IMR-90 (cell line): ENCODE measurements at regions not wholly inside any gene's neighbourhood (a gene's known extent, or its start where the extent isn't known, plus 50 kb on each side); places are given as distances from the start of the nearest gene placed in this dataset.

ENCODE experiments used
- ATAC-seq: fragments of 200-7000 bp; cut with Tn5 transposase; 2 replicates; pipeline ENCODE4 v1.9.1; 2020; ENCODE audit warnings: low read depth, mild to moderate bottlenecking, moderate library complexity
- BruUV-seq: library from RNA; stranded (reverse); fragments of 400-500 nt; replicated peaks from 2 replicates; lab custom pipeline; 2021; lab: Mats Ljungman, UMichigan
- CTCF ChIA-PET: fragments of 300-600 bp; formaldehyde crosslinking; extraction: SDS; loops from one replicate; lab custom pipeline; 2021; ENCODE audit warnings: antibody characterized with exemption; lab: Yijun Ruan, JAX
- POLR2A ChIA-PET: fragments of 300-600 bp; sonication (Branson Sonifier 250); formaldehyde crosslinking; loops from one replicate; lab custom pipeline; 2022; ENCODE audit warnings: antibody characterized with exemption; ENCODE audit not compliant: unreplicated experiment; lab: Charles Lee
- DNase-seq: peaks from one replicate; pipeline ENCODE4 v3.0.0; 2013
- H2AFZ ChIP-seq: replicated peaks from 2 replicates; pipeline ENCODE3; 2013; ENCODE audit warnings: low read length, mild to moderate bottlenecking; ENCODE audit not compliant: poor library complexity
- H2AK5ac ChIP-seq: 2 replicates; pipeline ENCODE4 v1.6.1; 2013; ENCODE audit warnings: low read depth, low read length, inconsistent platforms
- H2AK9ac ChIP-seq: replicated peaks from 2 replicates; pipeline ENCODE3; 2013; ENCODE audit warnings: mild to moderate bottlenecking, low read depth, low read length, moderate library complexity; ENCODE audit not compliant: poor library complexity
- H2BK120ac ChIP-seq: 2 replicates; pipeline ENCODE4 v1.6.1; 2013; ENCODE audit warnings: low read depth, low read length, inconsistent platforms
- H2BK15ac ChIP-seq: 3 replicates; pipeline ENCODE4 v1.6.1; 2013; ENCODE audit warnings: low read depth, low read length, inconsistent platforms
- H2BK20ac ChIP-seq: 2 replicates; pipeline ENCODE4 v1.6.1; 2013; ENCODE audit warnings: low read depth, mild to moderate bottlenecking, inconsistent platforms, low read length, moderate library complexity
- H2BK5ac ChIP-seq: 2 replicates; pipeline ENCODE4 v1.6.1; 2013; ENCODE audit warnings: mild to moderate bottlenecking, low read depth, low read length, inconsistent platforms; ENCODE audit not compliant: poor library complexity, severe bottlenecking
- H3K14ac ChIP-seq: replicated peaks from 2 replicates; pipeline ENCODE4 v1.6.1; 2013; ENCODE audit warnings: low read depth, low read length, inconsistent platforms
- H3K18ac ChIP-seq: 2 replicates; pipeline ENCODE4 v1.6.1; 2013; ENCODE audit warnings: low read depth, low read length, control low read depth
- H3K23ac ChIP-seq: 2 replicates; pipeline ENCODE4 v1.6.1; 2013; ENCODE audit warnings: low read depth, low read length, inconsistent platforms
- H3K27ac ChIP-seq: 2 replicates; pipeline ENCODE4 v1.5.1; 2013; ENCODE audit warnings: mild to moderate bottlenecking, control low read depth, low read length; ENCODE audit not compliant: insufficient read depth
- H3K27me3 ChIP-seq: 2 replicates; pipeline ENCODE4 v1.6.1; 2013; ENCODE audit warnings: low read length; ENCODE audit not compliant: control insufficient read depth, insufficient read depth
- H3K36me3 ChIP-seq: 2 replicates; pipeline ENCODE4 v1.6.1; 2013; ENCODE audit warnings: low read length, mixed read lengths; ENCODE audit not compliant: control insufficient read depth, insufficient read depth
- H3K4ac ChIP-seq: 2 replicates; pipeline ENCODE4 v1.6.1; 2013; ENCODE audit warnings: low read depth, low read length, inconsistent platforms
- H3K4me1 ChIP-seq: 2 replicates; pipeline ENCODE4 v1.6.1; 2013; ENCODE audit warnings: low read length, mixed read lengths; ENCODE audit not compliant: control insufficient read depth, insufficient read depth
- H3K4me2 ChIP-seq: 2 replicates; pipeline ENCODE4 v1.6.1; 2013; ENCODE audit warnings: low read depth, mild to moderate bottlenecking, control low read depth, low read length, moderate library complexity
- H3K4me3 ChIP-seq: 2 replicates; pipeline ENCODE4 v1.5.1; 2013; ENCODE audit warnings: low read depth, mild to moderate bottlenecking, control low read depth, low read length, moderate library complexity; ENCODE audit not compliant: insufficient read depth
- H3K56ac ChIP-seq: 2 replicates; pipeline ENCODE4 v1.6.1; 2013; ENCODE audit warnings: low read length, inconsistent platforms; ENCODE audit not compliant: insufficient read depth; ENCODE audit errors: extremely low read depth
- H3K79me1 ChIP-seq, 2 experiments: 2 replicates each; pipeline ENCODE4 v1.6.1; 2013; ENCODE audit warnings: low read length in 2 of 2, inconsistent platforms in 1 of 2, low read depth in 1 of 2
- H3K9ac ChIP-seq: 2 replicates; pipeline ENCODE4 v1.6.1; 2013; ENCODE audit warnings: low read depth, low read length, control low read depth
- H3K9me1 ChIP-seq: 2 replicates; pipeline ENCODE4 v1.6.1; 2013; ENCODE audit warnings: low read length, inconsistent platforms; ENCODE audit not compliant: insufficient read depth
- H3K9me3 ChIP-seq: 2 replicates; pipeline ENCODE4 v1.6.1; 2013; ENCODE audit warnings: low read length; ENCODE audit not compliant: control insufficient read depth, insufficient read depth
- H4K20me1 ChIP-seq: 2 replicates; pipeline ENCODE4 v1.6.1; 2013; ENCODE audit warnings: low read length, inconsistent platforms; ENCODE audit not compliant: insufficient read depth
- H4K5ac ChIP-seq: 2 replicates; pipeline ENCODE4 v1.6.1; 2013; ENCODE audit warnings: mild to moderate bottlenecking, low read depth, low read length, control low read depth
- H4K8ac ChIP-seq, 2 experiments: 2 replicates each; pipeline ENCODE4 v1.6.1; 2013; ENCODE audit warnings: low read depth in 2 of 2, low read length in 2 of 2, control low read depth in 1 of 2, inconsistent platforms in 1 of 2
- H4K91ac ChIP-seq: 2 replicates; pipeline ENCODE4 v1.6.1; 2013; ENCODE audit warnings: low read depth, low read length, inconsistent platforms; ENCODE audit not compliant: insufficient read depth
- CHD1 ChIP-seq: IDR thresholded peaks from 2 replicates; pipeline ENCODE4 v1.6.1; 2012; ENCODE audit warnings: low read depth, low read length, improper control_type of control experiment
- MXI1 ChIP-seq: IDR thresholded peaks from 2 replicates; pipeline ENCODE4 v1.6.1; 2012; ENCODE audit warnings: low read depth, mild to moderate bottlenecking, low read length, moderate library complexity, borderline replicate concordance
- WGBS, 2 experiments: methylation state at CpG; one replicate each; pipeline versions ENCODE4 v1.1.5 to v1.1.7; 2013; ENCODE audit warnings: missing lambda C conversion rate in 2 of 2; ENCODE audit not compliant: insufficient read length in 1 of 2; ENCODE audit errors: extremely low coverage in 2 of 2; 5-methylcytosine and 5-hydroxymethylcytosine counted together
- dilution Hi-C: fragments of 300-500 bp; cut with HindIII; formaldehyde crosslinking; loops from one replicate; pipeline ENCODE4 v1.14.3; 2018; ENCODE audit warnings: low sequenced_read_pairs; ENCODE audit not compliant: unreplicated experiment
- in situ Hi-C: fragments of 300-500 bp; cut with MboI; formaldehyde crosslinking; loops from 3 replicates; pipeline ENCODE4 v1.14.3; 2019; ENCODE audit warnings: low sequenced_read_pairs, inconsistent platforms, mixed read lengths
- intact Hi-C: fragments of 100-400 bp; cut with micrococcal nuclease; formaldehyde crosslinking; loops from 2 replicates; pipeline ENCODE4 v1.10.0; 2022
- TF ChIP-seq, protein P1 (sequence below): fragments of 150-350 bp; IDR thresholded peaks from 2 replicates; pipeline ENCODE4 v1.6.1; 2016; ENCODE audit warnings: low read depth, mild to moderate bottlenecking, low read length, moderate library complexity, borderline replicate concordance

DNA sequence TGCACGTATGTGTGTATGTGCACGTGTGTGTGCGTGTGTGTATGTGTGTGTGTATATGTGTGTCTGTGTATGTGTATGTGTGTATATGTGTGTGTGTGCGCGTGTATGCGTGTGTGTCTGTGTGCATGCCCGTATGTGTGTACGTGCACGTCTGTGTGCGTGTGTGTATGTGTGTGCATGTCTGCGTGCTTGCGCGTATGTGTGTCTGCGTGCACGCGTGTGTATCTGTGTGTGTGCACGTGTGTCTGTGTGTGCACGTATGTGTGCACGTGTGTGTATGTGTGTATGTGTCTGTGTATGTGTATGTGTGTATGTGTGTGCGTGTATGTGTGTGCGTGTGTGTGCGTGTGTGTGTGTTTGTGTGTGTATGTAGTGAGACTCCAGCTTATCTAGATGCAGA lies 97.5 kb upstream of the SPATS2L start:
- H3K36me3 ChIP-seq = no peaks in the 10 kb centered on the region
- ChIA-PET POLR2A (no interaction called here), CTCF (no interaction called here)
- no peak overlapping the region for H2BK20ac ChIP-seq
- no peak overlapping the region for H2BK15ac ChIP-seq
- no peak overlapping the region for H2BK5ac ChIP-seq
- no peaks in the 10 kb centered on the region for H3K4me1 ChIP-seq
- H3K56ac ChIP-seq = no peak overlapping the region
- no peak overlapping the region for H2AK9ac ChIP-seq
- 89% methylated on average over 21 of the region's 22 CpGs; no CpG with 5 or more reads in 1 of the 2 experiments for WGBS, 2 experiments
- intact Hi-C loops = no loop called here
- no peaks in the 10 kb centered on the region; the same call in 1 of the 2 replicates for H3K9me1 ChIP-seq
- no peaks in the 10 kb centered on the region for H3K79me1 ChIP-seq
- in situ Hi-C loops = no loop called here
- no peak overlapping the region; the same call in 1 of the 2 replicates for H2AK5ac ChIP-seq
- TF ChIP-seq CHD1 (no peak), MXI1 (no peak)
- TF ChIP-seq, protein P1, sequence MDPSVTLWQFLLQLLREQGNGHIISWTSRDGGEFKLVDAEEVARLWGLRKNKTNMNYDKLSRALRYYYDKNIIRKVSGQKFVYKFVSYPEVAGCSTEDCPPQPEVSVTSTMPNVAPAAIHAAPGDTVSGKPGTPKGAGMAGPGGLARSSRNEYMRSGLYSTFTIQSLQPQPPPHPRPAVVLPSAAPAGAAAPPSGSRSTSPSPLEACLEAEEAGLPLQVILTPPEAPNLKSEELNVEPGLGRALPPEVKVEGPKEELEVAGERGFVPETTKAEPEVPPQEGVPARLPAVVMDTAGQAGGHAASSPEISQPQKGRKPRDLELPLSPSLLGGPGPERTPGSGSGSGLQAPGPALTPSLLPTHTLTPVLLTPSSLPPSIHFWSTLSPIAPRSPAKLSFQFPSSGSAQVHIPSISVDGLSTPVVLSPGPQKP = no peak
- H3K27me3 ChIP-seq = peaks cover 2% of the 10 kb centered on the region; the same call in 1 of the 2 replicates
- no peak overlapping the region for H3K4me3 ChIP-seq
- no peak overlapping the region for H2AFZ ChIP-seq
- no peak overlapping the region for H3K27ac ChIP-seq
- H4K5ac ChIP-seq = no peak overlapping the region
- H3K4me2 ChIP-seq = no peak overlapping the region
- no peak overlapping the region for H3K14ac ChIP-seq
- no peak overlapping the region for H2BK120ac ChIP-seq
- no peak overlapping the region for H4K8ac ChIP-seq
- dilution Hi-C loops = no loop called here
- ATAC-seq = no peak
- no peak for DNase-seq
- H3K18ac ChIP-seq = no peak overlapping the region
- H4K20me1 ChIP-seq = no peaks in the 10 kb centered on the region
- no TSS peak for BruUV-seq
- no peak overlapping the region for H3K4ac ChIP-seq
- H3K23ac ChIP-seq = no peak overlapping the region
- H3K9ac ChIP-seq = no peak overlapping the region
- no peaks in the 10 kb centered on the region for H3K9me3 ChIP-seq
- H4K91ac ChIP-seq = no peak overlapping the region
